ENCODE measurements at regions not wholly inside any gene's neighbourhood (a gene's known extent, or its start where the extent isn't known, plus 50 kb on each side); places are given as distances from the start of the nearest gene placed in this dataset.

- H3K4me3 ChIP-seq: no peak overlapping the region
- H3K9me3 ChIP-seq: no peaks in the 10 kb centered on the region
- peak; percentile 98 for ATAC-seq
- no peak overlapping the region for H3K27ac ChIP-seq
- peak; percentile 98 for DNase-seq
- peak; percentile 95 for TF ChIP-seq CTCF (IDR thresholded peaks at IDR 0.05)
- H3K4me1 ChIP-seq: peaks cover 8% of the 10 kb centered on the region
- no peaks in the 10 kb centered on the region for H3K27me3 ChIP-seq
- H3K36me3 ChIP-seq: no peaks in the 10 kb centered on the region
- intact Hi-C loops (cut with DNase I): no loop called here
Measured at GRCh38 chr13:30132623-30133553, 174.5 kb downstream of the KATNAL1 start.

DNA sequence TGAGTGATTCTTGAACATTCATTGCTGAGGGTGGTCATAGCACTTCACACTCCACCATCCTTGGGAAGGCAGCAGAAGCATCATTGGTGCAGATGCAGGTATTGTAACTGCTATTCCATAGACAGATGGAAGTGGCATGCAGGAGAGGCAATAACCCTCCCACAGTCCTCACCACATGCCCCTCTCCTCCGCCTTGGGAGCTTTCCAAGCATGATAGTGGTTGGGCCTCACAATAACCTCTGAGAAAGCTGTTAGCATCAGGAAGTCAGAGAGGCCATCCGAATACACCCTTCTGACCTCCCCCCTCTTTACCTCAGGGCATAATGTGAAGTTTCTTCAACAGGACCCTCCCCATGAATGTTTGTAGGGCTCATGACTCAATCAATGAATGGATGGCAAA lies 177.9 kb downstream of the KATNAL1 start:
- no peaks in the 10 kb centered on the region for H3K36me3 ChIP-seq
- no peak for TF ChIP-seq CTCF (IDR thresholded peaks at IDR 0.05)
- no peak for ATAC-seq
- no peaks in the 10 kb centered on the region for H3K27me3 ChIP-seq
- no peak overlapping the region for H3K27ac ChIP-seq
- peaks cover 20% of the 10 kb centered on the region for H3K4me1 ChIP-seq
- no peaks in the 10 kb centered on the region for H3K9me3 ChIP-seq
- DNase-seq: no peak
- intact Hi-C loops (cut with DNase I): loop anchor here (10.0 kb wide), 1 partner anchor 675 kb away; no protein-coding TSS in a partner anchor
- no peak overlapping the region for H3K4me3 ChIP-seq

GRCh38 chr13:30128591-30128990 lies 178.8 kb downstream of the KATNAL1 start:
- intact Hi-C loops (cut with DNase I): loop anchor here (10.0 kb wide), 1 partner anchor 676 kb away; no protein-coding TSS in a partner anchor
- Histone ChIP-seq H3K4me1 (peaks cover 20% of the 10 kb centered on the region), H3K4me3 (no peak overlapping the region), H3K27ac (no peak overlapping the region), H3K9me3 (no peaks in the 10 kb centered on the region), H3K36me3 (no peaks in the 10 kb centered on the region), H3K27me3 (no peaks in the 10 kb centered on the region)
- DNase-seq: no peak
- no peak for ATAC-seq
- TF ChIP-seq CTCF (IDR thresholded peaks at IDR 0.05): no peak

DNA sequence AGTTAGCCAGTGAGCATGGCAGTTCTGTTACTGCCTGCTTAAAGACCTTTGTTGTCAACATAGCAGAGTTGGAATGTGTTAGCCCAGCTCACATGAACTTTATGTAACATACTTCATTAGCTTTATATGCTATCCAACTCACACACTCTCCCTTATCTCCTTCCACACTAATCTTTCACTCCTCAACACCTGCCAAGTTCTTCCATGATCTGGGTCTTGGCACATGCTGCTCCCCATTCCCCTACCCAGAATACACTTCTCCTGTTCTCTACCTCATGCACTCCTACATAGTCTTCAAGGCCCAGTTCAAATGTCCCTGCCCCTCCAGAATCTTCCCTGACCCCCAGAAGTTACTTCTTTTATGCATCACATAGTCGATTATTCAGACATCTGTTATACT lies 179.3 kb downstream of the KATNAL1 start:
- no peak overlapping the region for H3K27ac ChIP-seq
- no peak for TF ChIP-seq CTCF (IDR thresholded peaks at IDR 0.05)

GRCh38 chr13:30126903-30127428 lies 180.4 kb downstream of the KATNAL1 start:
- DNase-seq (no peak), ATAC-seq (no peak)
- no peaks in the 10 kb centered on the region for H3K36me3 ChIP-seq
- intact Hi-C loops (cut with DNase I): loop anchor here (10.0 kb wide), 1 partner anchor 678 kb away; no protein-coding TSS in a partner anchor
- H3K4me3 ChIP-seq: no peak overlapping the region
- H3K27ac ChIP-seq: no peak overlapping the region
- H3K27me3 ChIP-seq: no peaks in the 10 kb centered on the region
- no peak for TF ChIP-seq CTCF (IDR thresholded peaks at IDR 0.05)
- H3K4me1 ChIP-seq: peaks cover 12% of the 10 kb centered on the region
- H3K9me3 ChIP-seq: no peaks in the 10 kb centered on the region

More for the DNA sequence above, 179.3 kb downstream of the KATNAL1 start:
- DNase-seq (no peak), ATAC-seq (no peak)
- intact Hi-C loops (cut with DNase I): loop anchor here (10.0 kb wide), 1 partner anchor 677 kb away; no protein-coding TSS in a partner anchor
- H3K4me3 ChIP-seq: no peak overlapping the region
- H3K4me1 ChIP-seq: peaks cover 20% of the 10 kb centered on the region
- no peaks in the 10 kb centered on the region for H3K27me3 ChIP-seq
- no peaks in the 10 kb centered on the region for H3K36me3 ChIP-seq
- H3K9me3 ChIP-seq: no peaks in the 10 kb centered on the region

All from upper lobe of right lung (tissue), 1 donor.